Cardiac fibroblast (primary cell): ENCODE measurements at regions not wholly inside any gene's neighbourhood (a gene's known extent, or its start where the extent isn't known, plus 50 kb on each side); places are given as distances from the start of the nearest gene placed in this dataset.

Experiments used
- DNase-seq, 2 donors: peaks; one replicate each; pipeline versions ENCODE4 v3.0.0 to v3.0.0-alpha.2; 2010; ENCODE audit warnings: low read depth in 2 of 2
- H3K4me3 ChIP-seq, 2 donors: replicated peaks in 1 of 2; 1 replicate in 1 of 2; 2 replicates in 1 of 2; pipeline ENCODE4 v1.5.1; 2011; ENCODE audit warnings: low read depth in 2 of 2, low read length in 2 of 2, mild to moderate bottlenecking in 2 of 2, moderate library complexity in 1 of 2
- TF ChIP-seq, protein P1 (sequence below): IDR thresholded peaks from one replicate; pipeline ENCODE4 v1.5.1; 2011; ENCODE audit warnings: low read depth, mild to moderate bottlenecking, low read length, inconsistent platforms

DNA sequence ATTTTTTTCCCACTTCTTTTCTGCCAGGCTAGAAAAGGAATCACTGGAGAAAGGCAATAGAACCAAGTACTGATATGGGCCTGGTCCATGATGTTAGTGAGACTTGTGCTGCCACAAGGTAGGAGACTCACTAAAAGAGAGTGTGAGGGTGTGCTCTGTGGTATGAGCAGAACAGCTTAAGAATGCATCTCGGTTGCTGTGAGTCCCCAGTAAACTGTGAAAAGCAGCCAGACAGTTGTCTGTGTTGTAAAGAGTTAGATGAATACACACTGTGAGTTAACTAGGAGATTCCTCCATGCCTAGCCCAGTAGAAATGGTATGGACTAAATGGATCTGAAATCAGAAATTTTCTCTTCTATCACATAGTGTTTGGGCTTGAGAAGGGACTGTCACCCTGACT is 1177.3 kb upstream of the MIR17HG start:
- TF ChIP-seq, protein P1, sequence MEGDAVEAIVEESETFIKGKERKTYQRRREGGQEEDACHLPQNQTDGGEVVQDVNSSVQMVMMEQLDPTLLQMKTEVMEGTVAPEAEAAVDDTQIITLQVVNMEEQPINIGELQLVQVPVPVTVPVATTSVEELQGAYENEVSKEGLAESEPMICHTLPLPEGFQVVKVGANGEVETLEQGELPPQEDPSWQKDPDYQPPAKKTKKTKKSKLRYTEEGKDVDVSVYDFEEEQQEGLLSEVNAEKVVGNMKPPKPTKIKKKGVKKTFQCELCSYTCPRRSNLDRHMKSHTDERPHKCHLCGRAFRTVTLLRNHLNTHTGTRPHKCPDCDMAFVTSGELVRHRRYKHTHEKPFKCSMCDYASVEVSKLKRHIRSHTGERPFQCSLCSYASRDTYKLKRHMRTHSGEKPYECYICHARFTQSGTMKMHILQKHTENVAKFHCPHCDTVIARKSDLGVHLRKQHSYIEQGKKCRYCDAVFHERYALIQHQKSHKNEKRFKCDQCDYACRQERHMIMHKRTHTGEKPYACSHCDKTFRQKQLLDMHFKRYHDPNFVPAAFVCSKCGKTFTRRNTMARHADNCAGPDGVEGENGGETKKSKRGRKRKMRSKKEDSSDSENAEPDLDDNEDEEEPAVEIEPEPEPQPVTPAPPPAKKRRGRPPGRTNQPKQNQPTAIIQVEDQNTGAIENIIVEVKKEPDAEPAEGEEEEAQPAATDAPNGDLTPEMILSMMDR = no peak
- no peak for DNase-seq
- H3K4me3 ChIP-seq = no peak overlapping the region

DNA sequence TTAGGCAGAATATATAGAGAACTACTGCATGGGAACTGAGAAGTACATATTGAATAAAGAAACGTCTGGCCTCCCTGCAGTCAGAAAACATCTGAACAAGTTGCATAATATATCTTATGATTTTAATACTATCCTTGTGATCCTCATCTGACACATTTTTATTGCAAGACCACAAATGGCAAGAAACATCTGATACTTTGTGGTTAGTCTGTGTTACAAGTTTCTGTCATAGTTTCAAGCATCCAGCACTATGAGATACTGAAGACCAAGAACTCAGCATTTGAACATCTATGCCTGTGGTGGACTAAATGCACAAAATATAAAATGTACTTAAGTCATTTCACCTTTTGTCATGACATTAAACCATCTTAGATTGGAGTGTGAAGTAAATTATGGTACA is 1175.8 kb upstream of the MIR17HG start:
- DNase-seq = peak in 1 of 2 donors; percentile 15
- no peak overlapping the region for H3K4me3 ChIP-seq
- TF ChIP-seq, protein P1 = no peak

DNA sequence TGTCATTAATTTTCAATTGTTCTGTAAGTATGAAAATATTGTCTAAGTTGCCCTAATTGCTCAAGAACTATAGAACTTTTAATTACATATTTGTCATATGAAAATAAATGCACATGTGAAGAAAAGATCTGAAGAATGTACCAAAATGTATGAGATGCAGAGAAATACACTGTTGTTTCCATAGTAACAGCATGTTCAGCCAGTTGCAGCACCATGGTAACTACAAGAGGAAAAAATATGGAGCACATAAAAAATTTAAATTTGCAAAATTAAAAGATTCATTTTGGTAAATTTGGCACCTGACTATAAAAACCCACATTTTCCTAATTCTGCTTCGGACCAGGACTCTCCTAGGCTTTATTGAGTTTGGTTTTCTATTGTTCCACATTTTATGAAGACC is 1170.0 kb upstream of the MIR17HG start:
- no peak for DNase-seq
- no peak overlapping the region for H3K4me3 ChIP-seq
- TF ChIP-seq, protein P1 = no peak

DNA sequence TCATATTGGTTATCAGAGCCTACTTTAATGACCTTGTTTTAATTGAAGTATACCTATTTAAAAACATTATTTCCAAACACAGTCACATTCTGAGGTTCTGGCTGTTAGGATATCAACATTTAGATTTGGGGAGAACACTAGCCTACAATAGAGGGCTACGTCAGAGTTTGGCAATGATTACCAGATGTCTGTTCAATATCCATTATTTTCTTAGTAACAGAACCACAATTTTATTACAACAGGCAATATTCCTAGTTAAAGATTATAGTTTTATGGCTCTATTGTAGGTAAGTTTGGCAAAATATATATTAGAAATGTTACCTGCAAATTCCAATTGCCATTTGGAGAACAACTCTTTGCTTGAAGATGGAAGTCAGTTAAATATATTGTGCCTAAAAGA is 1163.1 kb upstream of the MIR17HG start:
- no peak overlapping the region for H3K4me3 ChIP-seq
- no peak for DNase-seq
- TF ChIP-seq, protein P1 = no peak

DNA sequence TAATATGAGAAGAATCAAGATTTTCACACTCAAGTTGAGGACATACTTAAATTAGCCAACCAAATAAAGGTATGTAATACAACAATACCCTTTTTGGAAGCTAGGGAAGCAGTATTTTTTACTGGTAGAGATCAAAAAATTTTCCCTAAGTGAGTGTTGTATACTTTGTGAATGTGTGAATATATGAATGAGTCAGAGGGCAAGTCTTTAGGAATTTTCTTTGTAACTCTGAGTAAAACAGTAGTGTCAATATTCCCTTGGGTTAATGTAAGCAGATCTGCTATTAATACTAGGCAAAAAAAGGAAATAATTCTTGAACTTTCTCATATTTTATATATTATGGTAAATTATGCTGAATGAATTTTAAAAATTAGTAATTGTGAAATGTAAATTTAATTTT is 1161.8 kb upstream of the MIR17HG start:
- H3K4me3 ChIP-seq = no peak overlapping the region
- DNase-seq = no peak
- TF ChIP-seq, protein P1 = no peak

DNA sequence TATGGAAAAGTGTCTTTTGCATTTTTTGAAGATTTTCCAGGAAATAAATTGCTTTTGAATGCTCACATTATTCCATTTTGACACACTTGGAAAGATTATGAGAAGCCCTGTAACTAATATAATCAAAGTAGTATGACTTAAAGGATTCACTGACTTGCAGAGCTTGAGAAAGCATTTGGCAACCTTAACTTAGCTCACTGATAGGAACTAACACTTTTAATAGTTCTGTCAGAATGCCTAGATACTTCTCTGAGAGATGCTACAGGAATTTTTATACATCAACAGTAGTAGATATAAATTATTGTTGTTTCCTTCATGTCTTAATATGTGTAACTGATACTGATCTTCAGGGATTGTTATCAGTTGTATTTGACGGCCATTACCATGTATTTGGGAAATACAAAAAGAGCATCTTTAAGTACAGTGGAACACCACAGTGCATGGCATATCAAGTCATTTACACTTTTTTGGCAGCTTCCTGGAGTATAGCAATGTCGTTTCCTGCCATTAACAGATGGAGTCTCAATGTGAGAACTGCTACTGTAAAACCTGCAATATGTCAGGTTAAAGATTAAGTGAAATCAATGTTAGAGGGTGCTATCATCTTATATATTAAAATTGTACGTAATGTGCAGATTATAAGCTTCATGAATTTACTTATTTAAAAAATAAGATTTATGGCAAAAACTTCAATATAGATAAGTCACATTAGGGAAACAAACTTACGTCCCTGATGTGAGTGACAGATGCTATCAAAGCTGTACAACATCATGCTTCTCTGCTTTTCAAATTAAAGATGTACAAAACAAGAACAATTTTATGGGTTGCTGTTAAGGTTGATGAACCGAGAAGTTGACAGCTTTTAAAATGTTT is 1159.8 kb upstream of the MIR17HG start:
- DNase-seq = no peak

More for the DNA sequence above, 1159.8 kb upstream of the MIR17HG start:
- no peak overlapping the region for H3K4me3 ChIP-seq
- TF ChIP-seq, protein P1 = no peak
